Neural progenitor cell (in vitro differentiated cells): ENCODE measurements at regions not wholly inside any gene's neighbourhood (a gene's known extent, or its start where the extent isn't known, plus 50 kb on each side); places are given as distances from the start of the nearest gene placed in this dataset.

Source experiments
- CTCF ChIP-seq: fragments of 200-600 bp; sonication (generic); IDR thresholded peaks from 2 replicates; pipeline ENCODE4 v1.5.1; 2017; ENCODE audit warnings: antibody characterized with exemption, mild to moderate bottlenecking
- EZH2 ChIP-seq: fragments of 200-600 bp; sonication (generic); IDR thresholded peaks from 2 replicates; pipeline ENCODE4 v1.6.1; 2017; ENCODE audit warnings: antibody characterized with exemption, mild to moderate bottlenecking, moderate library complexity
- EZH2phosphoT487 ChIP-seq: fragments of 200-600 bp; sonication (generic); IDR thresholded peaks from 2 replicates; pipeline ENCODE4 v1.6.1; 2017; ENCODE audit warnings: antibody characterized with exemption

- no peak for TF ChIP-seq CTCF
- TF ChIP-seq EZH2: no peak
- TF ChIP-seq EZH2phosphoT487: no peak
Observed at GRCh38 chr4:132865458-132865857, 283.6 kb upstream of the PCDH10 start.
